Activated T-helper 1 cell treated with Interleukin-2 at 50 U/mL for 16 hours (primary cell): ENCODE measurements at regions not wholly inside any gene's neighbourhood (a gene's known extent, or its start where the extent isn't known, plus 50 kb on each side); places are given as distances from the start of the nearest gene placed in this dataset.

Experiments used
- DNase-seq: peaks from one replicate; pipeline ENCODE4 v3.0.0-alpha.2; 2020; ENCODE audit warnings: low read depth

DNA sequence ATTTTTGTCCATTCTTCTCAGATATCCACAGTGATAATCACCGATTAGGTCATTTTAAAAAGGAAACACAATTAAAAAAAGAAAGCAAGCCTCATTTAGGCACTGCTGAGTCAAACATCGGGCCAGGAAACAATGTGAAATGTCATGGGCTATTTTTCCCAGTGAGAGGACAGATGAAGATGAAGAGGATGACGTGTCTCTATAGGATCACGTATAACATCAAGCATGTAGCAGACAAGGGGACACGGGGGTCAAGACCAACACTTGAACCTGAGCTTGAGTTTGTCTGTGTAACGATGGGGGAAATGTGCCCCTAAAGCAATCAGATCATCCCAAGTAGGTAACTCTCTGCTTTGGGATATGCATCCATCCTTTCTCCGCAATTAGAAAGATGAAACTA lies 553.2 kb downstream of the CD83 start:
- DNase-seq = no peak

DNA sequence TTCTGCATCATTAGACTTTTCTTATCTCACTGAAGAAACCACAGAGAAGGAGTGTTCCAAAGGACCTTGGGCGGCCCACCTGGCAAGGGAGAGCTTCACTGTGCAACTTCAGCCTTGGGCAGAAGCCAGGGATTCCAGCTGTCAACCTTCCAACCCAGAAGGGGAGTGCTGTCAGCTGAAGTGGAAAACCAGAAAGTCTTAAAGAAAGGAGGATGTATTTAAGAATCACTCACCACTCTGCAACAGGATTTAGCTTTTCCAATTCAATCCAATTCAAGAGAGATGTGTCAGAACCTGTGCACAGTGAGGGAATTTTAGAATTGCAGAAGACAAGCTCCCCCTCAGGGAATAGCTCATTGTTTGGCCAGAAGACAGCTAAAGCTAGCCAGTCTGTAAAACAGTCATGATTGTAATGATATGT lies 553.7 kb downstream of the CD83 start:
- no peak for DNase-seq

DNA sequence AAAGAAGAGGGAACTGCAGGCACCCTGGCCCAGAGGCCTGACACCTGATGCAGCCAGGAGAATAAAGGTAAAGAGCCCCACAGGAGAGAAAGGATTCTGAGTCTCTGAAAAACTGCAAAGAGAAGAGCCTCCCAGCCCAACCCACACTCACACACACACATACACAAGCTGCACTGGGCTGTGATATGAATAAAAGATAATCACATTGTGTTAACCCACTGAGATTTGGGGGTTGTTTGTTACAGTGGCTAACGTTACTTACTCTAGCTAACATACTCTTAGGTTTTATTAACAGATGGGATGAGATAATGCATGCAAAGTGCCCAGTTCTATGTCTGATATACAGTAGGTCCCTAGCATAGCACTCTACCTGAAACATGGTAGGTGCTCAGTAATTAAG lies 554.4 kb downstream of the CD83 start:
- DNase-seq = no peak

DNA sequence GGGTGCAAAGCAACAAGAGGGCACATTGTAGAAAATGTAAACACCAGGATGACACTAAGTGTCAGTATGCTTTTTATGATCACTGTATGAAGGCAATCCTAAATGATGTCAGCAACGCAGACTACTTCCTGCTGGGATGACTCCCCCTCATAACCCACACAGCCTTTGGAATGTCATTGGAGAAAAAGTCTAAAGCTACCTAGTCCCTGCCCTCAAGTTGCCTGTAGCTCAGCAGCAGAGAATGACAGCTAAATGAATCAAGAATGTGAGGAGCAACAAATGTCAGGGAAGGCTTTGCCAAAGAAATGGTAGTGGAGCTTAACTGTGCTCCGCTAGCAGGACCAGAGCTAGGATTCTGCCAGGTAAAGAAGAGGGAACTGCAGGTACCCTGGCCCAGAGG lies 555.6 kb downstream of the CD83 start:
- no peak for DNase-seq

DNA sequence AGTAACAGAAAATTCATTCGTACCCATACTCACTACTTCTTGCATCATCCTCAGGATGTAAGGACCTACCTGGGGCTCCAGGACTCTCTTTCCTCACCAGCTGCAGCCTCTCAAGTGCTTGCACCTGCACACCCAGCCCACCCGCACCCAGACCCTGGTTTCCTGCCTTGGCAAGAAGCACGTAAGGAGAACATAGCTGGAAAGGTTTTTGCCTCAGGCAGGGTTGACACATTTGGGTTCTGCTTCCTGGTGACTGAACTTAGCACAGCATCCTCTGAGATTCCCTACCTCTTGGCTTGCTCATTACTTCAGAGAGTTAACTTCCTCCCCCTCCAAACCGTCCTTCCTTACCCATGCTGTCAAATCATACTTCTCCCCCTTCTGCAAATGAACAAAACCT lies 556.9 kb downstream of the CD83 start:
- DNase-seq = no peak

DNA sequence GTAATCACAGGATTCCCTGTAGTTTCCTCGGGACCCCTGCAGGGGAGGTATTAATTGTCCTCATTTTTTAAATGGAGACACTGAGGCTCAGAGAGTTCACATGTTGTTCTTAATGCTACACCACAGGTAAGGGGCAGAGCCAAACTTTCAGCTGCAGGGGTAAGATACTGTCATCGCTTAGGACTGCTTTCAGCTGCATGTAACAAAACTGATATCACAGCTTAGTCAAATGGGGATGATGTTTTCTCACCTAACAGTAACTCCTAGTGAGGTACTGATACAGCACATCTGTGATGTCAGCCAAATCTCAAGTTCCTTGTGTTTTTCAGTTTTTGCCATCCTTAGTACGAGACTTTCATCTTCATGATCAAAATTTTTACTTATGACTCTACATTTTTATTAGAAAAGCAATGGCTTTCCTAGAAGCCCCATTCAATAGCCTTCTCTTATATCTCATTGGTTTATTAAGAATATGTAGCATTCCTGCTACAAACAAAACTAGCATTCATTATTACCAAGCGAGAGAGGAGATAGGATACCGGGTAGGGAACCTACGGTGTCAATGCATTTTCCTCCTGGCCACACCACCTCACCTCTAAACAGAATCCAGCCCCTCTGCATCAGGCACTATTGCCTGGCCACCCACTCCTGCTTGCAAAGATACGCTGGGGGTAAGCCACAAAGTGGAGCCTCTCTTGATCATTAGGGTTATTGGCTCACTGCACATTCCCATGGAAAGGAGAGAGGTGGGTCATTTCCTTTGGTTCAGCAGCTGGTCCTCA lies 557.5 kb downstream of the CD83 start:
- DNase-seq = no peak

DNA sequence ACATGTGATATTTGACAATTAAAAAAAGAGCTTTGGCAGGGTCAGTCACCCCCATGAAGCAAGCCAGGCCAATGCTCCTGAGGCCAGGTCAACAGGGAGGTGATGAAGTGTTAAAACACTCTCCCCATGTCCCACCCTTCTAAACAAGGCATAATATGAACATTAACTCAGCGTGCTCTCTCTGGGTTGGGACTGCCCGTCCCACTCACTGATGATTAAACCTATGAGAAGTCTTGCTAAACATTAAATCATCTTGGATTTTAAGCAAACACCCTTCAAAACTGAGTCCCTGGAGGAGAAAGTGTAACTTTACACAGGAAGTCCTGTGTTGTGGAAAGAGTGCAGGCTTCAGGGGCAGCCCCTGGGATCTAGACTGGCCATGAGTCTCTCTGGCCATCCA lies 558.5 kb downstream of the CD83 start:
- DNase-seq = no peak

DNA sequence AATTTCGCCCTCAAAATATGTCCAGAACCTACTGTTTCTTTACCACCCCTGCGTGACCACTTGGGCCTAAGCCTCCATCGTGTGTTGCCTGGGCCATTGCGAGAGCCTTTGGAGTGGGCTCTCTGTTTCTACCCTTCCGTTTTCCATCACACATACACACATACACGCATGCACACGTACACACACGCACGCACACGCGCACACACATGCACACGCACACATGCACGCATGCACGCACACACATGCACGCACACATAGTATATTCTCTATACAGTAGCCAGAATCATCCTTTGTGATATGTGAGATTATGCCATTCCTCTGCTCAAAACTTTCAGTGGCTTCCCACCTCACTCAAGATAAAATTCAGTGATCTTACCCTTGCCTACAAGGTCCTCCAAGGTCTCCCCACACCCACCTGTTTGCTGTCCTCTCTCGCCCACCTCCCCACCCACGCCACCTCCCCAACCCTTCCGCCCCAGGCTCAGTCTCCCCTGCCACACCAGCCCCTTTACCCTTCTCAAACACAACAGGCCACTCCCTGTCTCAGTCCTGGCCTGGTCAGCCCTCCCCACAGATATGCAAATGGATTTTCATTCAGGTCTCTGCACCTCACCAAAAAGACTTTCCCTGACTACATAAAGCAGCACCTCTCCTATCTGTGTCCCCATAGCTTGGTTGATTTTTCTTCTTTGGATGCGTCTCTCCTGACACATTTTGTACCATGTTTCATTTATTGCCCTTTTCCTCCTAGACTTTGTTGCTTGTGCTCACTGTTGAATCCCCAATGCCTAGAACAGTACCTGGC lies 559.6 kb downstream of the CD83 start:
- no peak for DNase-seq

DNA sequence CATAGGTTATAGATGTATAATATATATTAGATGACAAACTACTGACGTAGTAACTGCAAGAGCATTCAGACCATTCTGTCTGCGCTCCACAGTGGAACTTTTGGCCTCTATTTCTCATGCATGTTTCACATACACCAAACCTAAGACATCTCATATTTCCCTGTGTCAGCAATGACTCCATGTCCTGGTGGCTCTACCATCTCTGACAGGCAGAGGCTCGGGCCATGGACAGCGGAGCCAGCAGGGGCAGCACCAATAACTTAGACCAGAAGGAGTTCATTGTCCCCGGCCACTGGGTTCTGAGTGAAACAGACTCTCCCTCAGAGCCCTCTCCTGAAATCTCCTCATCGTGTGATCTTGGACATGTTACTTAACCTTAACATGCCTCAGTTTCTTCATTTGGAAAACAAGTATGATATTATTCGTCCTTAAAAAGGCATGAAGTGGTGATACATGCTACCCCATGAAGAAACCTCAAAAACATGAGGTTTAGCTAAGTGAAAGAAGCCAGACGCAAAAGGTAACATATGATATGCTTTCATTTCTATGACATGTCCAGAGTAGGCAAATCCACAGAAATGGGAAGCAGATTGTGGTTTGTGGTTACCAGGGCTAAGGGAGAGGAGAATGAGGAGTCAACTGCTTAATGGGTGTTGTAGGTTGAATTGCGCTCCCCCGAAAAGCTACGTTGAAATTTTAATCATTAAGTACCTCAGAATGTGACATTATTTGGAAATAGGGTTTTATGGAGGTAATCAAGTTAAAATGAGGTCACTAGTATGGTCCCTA lies 564.0 kb upstream of the JARID2 start:
- DNase-seq = no peak

DNA sequence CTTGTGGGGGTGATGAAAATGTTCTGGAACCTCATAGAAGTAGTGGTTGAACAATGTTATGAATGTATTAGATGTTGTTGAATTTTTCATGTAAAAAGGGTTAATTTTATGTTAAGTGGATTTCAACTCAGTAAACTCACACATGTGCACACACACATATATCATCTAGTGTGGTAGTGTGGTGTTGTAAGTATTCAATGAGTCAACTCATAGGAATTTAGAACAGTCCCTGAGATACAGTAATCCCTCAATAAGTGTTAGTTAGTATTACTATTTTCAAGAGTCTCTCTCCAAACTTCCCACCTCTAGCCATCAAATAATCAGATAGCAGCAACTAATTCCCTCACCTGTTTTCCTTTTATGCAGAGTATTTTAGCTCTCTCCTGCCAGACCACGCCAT lies 563.1 kb upstream of the JARID2 start:
- DNase-seq = no peak

DNA sequence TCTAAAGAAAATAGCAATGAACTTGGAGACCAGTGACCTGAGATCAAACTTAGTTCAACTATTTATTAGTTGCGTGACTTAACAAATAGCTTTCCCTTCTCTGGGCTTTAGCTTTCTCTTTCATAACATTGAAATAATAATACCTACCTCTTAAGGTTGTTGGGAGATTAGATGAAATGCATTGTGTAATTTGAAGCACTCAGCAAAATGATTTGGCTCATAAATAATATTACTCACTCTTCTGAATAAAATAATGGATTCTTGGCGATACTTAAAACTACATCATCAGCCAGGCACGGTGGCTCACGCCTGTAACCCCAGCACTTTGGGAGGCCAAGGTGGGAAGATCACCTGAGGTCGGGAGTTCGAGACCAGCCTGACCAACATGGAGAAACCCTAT lies 556.2 kb upstream of the JARID2 start:
- DNase-seq = no peak

DNA sequence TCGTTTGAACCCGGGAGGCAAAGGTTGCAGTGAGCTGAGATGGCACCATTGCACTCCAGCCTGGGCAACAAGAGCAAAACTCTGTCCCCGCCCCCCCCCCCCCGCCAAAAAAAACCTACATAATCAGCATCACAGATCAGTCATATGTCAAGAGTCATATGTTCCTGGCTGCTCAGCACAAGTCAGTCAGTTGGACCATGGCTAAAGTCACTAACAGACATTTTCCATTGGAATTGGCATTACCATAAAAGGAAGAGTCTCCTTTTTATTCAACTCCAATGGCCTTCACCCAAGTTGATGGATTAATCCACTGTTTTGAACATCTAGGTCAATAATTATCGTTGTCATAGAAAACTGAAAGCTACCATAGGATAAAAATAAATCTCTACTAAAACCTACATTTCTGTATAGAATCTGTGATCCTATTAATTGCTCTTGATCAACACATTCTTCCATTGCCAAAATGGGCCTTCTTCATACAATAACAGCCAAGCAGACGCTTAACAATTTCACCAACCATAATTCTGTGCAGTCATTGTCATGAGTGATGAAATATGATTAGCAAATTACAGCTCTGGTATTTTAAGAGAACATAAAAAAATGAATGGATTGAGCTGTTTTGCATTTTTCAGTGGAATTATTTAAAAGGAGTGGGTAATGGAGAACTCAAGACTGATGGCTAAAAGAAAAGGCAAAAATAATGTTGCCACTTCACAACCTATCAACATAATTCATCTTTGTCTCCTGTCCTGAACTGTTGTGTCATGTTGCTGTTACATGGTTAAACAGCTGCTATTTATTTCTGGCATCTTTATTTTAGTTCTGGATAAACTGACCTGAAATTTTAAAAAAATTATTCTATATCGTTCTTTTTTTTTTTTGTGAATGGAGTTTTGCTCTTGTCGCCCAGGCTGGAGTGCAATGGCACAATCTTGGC lies 555.5 kb upstream of the JARID2 start:
- no peak for DNase-seq

DNA sequence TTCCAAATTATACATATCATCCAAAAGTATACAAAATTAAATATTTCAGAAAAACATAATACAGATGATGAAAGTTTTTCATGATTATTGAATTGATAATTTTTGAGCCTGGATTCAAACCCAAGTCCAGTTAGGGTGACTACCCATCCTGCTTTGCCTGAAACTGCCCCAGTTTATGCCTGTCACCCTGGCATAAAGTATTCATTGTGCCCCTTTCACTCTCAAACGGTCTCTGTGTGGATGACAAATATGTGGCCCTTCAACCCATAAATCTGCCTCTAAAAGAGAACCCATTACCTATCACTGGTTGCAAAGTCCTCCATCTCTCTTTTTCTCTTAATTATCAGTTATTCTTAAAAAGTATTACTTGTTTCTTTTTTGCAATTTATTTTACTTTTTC lies 553.7 kb upstream of the JARID2 start:
- DNase-seq = no peak

DNA sequence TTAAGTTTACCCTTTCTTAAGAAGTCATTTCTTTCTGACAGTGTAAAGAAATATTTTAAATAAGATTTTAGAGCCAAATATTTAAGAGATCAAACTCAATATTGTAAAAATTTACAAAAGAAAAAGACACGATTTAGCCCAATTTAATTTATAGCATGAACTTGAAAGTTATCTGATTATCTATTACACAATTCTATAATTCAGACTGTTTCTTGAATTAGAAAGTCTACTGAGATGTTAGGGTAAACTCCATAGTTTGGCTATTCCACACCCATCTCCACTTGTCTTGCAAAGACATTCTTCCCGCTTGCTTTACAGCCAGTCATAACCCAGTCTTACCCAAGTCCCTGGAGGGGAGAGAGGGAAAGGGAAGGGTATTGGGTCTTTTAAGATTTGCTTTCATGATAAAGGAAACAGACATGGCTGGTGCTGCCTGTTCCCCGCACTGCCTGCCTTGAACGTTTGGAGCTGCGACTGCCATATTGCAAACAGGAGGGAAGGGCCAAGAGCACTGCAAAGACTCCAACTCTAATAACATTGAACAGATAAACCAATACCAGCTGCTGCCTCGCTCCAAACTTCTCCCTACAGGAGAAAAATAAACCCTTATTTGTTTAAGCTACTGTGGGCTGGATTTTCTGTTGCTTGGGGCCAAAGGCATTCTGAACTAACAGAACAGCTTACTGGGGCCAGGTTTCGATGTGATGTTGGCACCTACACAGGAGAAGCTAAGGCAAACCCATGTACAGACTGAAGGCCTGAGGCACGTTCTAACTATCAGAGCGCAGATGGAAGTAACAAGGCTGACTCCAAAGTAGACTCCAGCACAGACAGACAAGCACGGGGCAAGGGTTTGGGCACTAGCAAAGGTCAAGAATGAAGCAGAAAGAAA lies 552.3 kb upstream of the JARID2 start:
- no peak for DNase-seq

DNA sequence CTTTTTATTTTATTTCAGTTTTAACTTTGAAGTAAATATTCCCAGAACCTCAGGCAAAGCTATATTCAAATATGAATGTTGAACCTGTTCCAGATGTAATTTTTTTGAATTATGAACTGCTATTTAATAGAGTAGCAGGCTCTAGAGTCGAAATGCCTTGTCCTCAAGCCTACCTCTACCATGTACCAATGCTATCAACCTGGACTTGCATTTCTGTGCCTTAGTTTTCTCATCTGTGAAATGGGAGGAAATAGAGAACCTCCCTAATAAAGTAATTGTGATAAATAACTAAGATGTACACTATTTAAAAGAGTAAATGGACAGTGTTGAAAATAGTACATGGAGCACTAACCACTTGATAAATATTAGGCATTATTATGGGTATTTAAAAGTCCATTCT lies 551.6 kb upstream of the JARID2 start:
- DNase-seq = no peak

DNA sequence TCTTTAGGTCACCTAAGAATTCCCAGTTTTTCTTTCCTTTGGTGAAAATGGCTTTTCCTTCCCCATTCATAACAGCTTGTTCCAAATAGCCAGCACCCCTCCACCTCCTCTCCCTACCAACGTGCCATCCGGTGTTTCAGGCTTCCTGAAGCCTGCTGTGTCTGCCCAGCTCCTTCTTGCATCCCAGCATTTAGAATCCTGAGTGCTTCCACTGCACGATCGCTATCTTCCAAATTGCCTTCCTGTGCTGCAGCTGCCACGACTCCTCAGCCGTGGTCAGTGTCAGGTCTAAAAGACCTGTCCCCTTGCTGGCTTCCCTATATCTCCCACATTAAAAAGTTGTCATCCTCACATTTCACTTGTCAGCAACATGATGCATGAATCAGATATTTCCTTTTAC lies 550.3 kb upstream of the JARID2 start:
- DNase-seq = no peak

DNA sequence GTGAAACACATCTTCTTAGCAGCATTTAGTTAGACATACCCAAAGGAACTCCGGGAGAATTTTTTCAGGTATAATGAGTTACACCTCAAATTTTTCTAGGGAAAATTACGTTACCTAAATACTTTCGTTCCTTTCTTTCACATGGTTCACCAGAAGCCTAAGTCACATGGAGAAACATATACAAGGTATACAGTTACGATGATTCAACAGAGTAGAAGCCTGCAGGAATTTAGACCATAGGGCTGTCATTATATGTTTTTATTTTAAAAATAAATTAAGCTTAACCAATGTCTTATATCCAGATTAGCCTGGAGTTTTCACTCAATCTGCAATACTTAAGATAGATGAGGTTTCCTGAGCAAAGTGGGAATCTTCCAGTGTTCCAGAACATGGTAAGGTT lies 549.5 kb upstream of the JARID2 start:
- no peak for DNase-seq

DNA sequence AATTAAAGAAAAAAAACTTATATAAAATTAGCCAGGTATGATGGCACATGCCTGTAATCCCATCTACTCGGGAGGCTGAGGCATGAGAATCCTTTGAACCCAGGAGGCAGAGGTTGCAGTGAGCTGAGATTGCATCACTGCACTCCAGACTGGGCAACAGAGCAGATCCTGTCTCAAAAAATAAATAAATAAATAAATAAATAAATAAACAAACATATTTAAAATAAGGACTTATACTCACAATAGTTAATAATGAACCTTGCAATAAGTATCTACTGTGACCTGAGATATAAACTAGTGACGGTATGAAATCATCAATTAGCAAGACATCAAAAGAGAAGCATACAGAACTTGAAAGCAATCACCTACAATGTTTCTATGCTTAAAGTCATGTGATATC lies 548.4 kb upstream of the JARID2 start:
- DNase-seq = no peak

DNA sequence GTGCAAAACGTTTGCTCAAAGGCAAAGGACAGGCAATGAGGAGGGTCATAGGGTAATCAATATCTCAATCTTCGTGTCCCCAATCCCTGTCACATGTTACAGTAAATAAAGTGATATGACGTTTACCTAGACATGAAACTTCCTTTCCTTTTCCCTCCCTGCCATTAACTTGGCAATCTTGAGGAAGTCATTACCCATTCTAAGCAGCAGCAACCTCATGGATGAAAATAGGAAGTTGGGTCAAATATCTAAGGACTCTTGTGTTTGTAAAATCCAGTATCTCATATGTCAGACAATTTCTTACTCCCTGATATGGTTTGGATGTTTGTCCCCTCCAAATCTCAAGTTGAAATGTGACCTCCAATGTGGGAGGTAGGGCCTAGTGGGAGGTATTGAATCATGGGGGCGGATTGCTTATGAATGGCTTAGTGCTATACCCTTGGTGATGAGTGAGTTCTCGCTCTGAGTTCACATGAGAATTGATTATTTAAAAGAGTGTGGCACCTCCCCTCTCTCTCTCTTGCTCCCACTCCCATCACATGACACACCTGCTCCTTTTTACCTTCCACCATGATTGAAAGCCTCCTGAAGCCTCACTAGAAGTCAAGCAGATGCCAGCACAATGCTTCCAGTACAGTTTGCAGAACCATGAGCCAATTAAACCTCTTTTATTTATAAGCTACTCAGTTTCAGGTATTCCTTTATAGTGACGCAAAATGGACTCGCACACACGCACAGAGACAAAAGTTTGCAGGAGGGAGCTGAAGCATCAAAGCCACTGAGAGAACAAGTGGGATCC lies 545.9 kb upstream of the JARID2 start:
- no peak for DNase-seq

DNA sequence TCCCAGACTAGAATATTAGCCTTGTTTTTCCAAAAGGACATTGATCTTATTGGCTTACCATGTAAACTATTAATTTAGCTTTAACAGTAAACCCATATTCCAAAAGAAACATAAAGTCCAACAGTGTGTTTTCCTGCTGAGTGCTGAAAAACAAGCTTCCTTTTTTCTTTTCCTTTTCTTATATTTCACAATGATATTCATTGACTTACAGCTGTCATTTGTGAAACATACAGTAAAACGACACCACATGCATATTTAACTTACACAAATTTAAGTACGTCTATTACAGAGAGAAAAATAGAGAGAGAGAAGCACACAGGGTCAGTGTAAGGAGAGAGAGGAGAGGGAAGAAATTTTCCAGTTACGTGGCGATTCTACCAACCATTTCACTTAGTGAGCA lies 543.9 kb upstream of the JARID2 start:
- no peak for DNase-seq
